Stimulated activated naive B cell treated with anti-CD40 and anti-IgM and Interleukin-4, amounts not matched to agents 10 μg/mL and 1 μg/mL and 100 μg/mL, for 72 hours (primary cell): ENCODE measurements at regions not wholly inside any gene's neighbourhood (a gene's known extent, or its start where the extent isn't known, plus 50 kb on each side); places are given as distances from the start of the nearest gene placed in this dataset.

Experiments
- ATAC-seq, 2 donors: fragments of 150-1000 bp; cut with Tn5 transposase; replicated peaks; 2 replicates each; pipeline ENCODE4 v1.10.0; 2021; ENCODE audit warnings: moderate library complexity in 1 of 2
- DNase-seq: peaks from one replicate; pipeline ENCODE4 v3.0.0; 2021
- H3K27ac Mint-ChIP-seq: one replicate; pipeline ENCODE4 v1.8.0; 2022; ENCODE audit warnings: mild to moderate bottlenecking, mixed read lengths
- H3K27me3 Mint-ChIP-seq, 2 donors: one replicate each; pipeline ENCODE4 v1.8.0; 2022; ENCODE audit warnings: mixed read lengths in 2 of 2
- H3K36me3 Mint-ChIP-seq, 2 donors: one replicate each; pipeline ENCODE4 v1.8.0; 2022; ENCODE audit warnings: mixed read lengths in 2 of 2, mild to moderate bottlenecking in 1 of 2
- H3K4me1 Mint-ChIP-seq, 2 donors: one replicate each; pipeline ENCODE4 v1.8.0; 2022; ENCODE audit warnings: mixed read lengths in 2 of 2, mild to moderate bottlenecking in 1 of 2
- H3K4me3 Mint-ChIP-seq, 2 donors: one replicate each; pipeline ENCODE4 v1.8.0; 2022; ENCODE audit warnings: mild to moderate bottlenecking in 2 of 2, mixed read lengths in 2 of 2, moderate library complexity in 1 of 2
- H3K9me3 Mint-ChIP-seq, 2 donors: one replicate each; pipeline ENCODE4 v1.8.0; 2022; ENCODE audit warnings: mixed read lengths in 2 of 2, mild to moderate bottlenecking in 1 of 2

DNA sequence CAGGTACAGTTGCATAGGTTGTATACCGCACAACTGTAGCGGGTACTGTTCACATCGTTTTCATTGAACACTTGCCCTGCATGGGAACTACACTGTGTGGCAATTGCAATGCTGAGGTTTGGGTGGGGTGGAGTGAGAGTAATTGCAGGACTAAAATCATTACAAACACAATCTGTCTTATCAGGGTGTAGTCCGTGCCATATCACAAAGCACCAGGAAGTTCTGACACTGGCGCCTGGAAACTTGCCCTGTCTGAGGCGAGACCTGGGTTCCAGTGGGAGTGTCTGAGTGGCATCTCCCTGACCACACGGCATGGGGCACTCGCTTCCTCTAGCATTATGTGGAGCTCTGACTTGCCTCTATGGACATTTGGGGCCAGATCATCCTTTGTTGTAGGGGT, 153.4 kb downstream of the RGS9 start:
- H3K4me3 Mint-ChIP-seq, result no peak overlapping the region
- H3K27me3 Mint-ChIP-seq, result peaks cover 17 to 19% of the 10 kb centered on the region in 2 donors
- no peaks in the 10 kb centered on the region for H3K36me3 Mint-ChIP-seq
- DNase-seq, result no peak
- peaks cover 0 to 1% of the 10 kb centered on the region in 2 donors for H3K4me1 Mint-ChIP-seq
- no peak overlapping the region for H3K27ac Mint-ChIP-seq
- no peak for ATAC-seq
- no peaks in the 10 kb centered on the region for H3K9me3 Mint-ChIP-seq

DNA sequence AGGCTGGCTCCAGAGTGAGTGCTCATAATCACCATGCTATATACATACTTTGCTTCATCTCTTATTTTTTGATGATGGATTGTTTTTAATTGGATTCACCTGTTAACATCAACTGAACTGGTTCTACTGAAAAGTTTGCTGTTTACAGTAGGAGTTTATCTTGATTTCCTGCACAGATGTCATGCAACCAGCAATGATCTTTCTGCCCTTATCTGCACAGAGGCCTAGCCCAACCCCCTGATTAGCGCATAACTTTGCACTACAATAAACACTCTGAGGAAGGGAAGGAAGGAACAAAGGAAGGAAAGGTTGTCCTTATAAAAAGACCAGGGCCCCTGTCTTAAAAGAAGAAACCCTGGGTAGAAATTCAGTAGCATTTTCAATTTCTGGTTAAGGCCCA, 152.9 kb downstream of the RGS9 start:
- ATAC-seq, result no peak
- Mint-ChIP-seq H3K36me3 (no peaks in the 10 kb centered on the region), H3K27me3 (peaks cover 12 to 22% of the 10 kb centered on the region in 2 donors), H3K27ac (no peak overlapping the region), H3K4me3 (no peak overlapping the region), H3K4me1 (peaks cover 0 to 1% of the 10 kb centered on the region in 2 donors), H3K9me3 (no peaks in the 10 kb centered on the region)
- no peak for DNase-seq

DNA sequence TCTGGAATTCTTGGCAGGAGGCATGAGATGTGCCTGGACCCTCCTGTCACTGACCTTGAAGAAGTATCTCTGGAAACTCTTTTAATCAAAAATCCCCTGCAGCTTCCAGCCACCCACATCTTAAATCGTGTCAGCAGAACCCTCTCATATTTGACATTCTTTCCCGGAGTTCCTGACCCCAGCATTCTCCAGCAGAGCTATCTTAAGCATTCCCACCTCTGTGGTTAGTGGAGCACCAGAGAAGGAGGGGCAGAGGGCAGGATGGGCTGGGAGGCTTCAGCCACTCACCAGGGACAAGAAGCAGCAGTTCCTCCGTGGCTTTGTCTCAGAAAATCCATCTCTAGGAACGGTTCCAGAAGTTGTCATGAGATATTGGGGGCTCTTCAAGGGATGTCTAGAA, 149.9 kb downstream of the RGS9 start:
- Mint-ChIP-seq H3K4me3 (no peak overlapping the region), H3K36me3 (no peaks in the 10 kb centered on the region)
- no peak for DNase-seq

DNA sequence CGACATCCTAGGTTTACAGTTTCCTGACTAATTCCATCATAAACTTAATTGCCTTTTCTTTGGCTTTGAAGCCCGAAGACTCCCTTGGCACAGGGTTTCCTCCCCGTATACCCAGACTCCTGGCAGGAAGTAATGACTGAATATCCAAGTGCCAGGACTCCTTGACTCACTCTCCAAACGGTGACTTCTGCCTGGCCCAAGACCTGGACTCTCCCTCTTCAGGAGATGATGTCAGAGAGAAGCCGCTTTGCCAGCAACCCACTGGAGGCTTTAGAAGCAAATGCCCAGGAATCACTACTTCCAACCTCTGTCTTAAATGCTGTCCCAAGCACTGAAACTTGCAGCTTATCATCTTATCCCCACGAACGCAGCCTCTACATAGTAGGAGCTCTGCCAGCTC, 146.5 kb downstream of the RGS9 start:
- DNase-seq (no peak), ATAC-seq (no peak)
- Mint-ChIP-seq H3K4me1 (no peaks in the 10 kb centered on the region), H3K27me3 (peaks cover 12 to 16% of the 10 kb centered on the region in 2 donors), H3K36me3 (no peaks in the 10 kb centered on the region), H3K4me3 (no peak overlapping the region), H3K9me3 (peaks cover 0 to 4% of the 10 kb centered on the region in 2 donors), H3K27ac (no peak overlapping the region)

More for the DNA sequence above, 149.9 kb downstream of the RGS9 start:
- Mint-ChIP-seq H3K4me1 (no peaks in the 10 kb centered on the region), H3K9me3 (peaks cover 0 to 2% of the 10 kb centered on the region in 2 donors), H3K27me3 (peaks cover 8 to 12% of the 10 kb centered on the region in 2 donors), H3K27ac (no peak overlapping the region)
- ATAC-seq, result no peak

DNA sequence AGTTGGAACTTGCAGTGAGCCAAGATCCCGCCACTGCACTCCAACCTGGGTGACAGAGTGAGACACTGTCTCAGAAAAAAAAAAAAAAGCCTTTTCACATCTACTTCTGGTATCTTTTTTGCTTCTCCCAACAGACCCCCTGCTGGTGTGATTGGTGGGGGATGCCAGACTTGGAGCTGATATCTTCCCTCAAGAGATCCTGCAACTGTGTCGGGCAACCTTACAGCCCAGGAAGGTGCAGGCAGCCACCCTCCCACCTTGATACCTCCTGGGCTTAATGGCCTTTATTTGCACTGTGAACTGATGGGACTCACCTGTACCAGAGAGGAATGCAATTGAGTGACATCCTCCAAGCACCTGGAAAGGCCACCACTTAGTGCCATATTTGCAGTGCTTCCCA, 142.3 kb downstream of the RGS9 start:
- Mint-ChIP-seq H3K4me3 (no peak overlapping the region), H3K36me3 (no peaks in the 10 kb centered on the region), H3K4me1 (peaks cover 7 to 14% of the 10 kb centered on the region in 2 donors), H3K27me3 (peaks cover 28 to 34% of the 10 kb centered on the region in 2 donors), H3K27ac (no peak overlapping the region), H3K9me3 (peaks cover 0 to 2% of the 10 kb centered on the region in 2 donors)
- no peak for ATAC-seq
- DNase-seq, result no peak

DNA sequence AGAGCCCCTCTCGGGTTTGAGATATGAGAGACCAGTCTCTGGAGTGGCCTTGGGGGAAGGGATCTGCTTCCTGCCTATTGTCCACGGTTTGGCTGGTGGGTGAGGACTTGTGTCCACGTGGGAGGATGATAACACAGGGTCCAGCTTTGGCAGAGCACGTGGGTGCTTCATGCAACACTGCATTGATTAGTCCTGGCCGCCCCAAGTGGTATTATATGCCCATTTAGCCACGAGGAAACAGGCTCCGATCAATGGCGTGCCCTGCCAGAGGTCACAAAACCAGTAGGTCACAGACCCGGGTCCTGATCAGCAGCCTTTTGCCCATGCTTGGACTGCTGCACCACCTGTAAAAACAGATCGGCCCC, 141.6 kb downstream of the RGS9 start:
- ATAC-seq (no peak), DNase-seq (no peak)
- H3K36me3 Mint-ChIP-seq, result no peaks in the 10 kb centered on the region
- H3K4me1 Mint-ChIP-seq, result peaks cover 7 to 14% of the 10 kb centered on the region in 2 donors
- peaks cover 25 to 30% of the 10 kb centered on the region in 2 donors for H3K27me3 Mint-ChIP-seq
- no peak overlapping the region for H3K27ac Mint-ChIP-seq
- H3K4me3 Mint-ChIP-seq, result no peak overlapping the region
- H3K9me3 Mint-ChIP-seq, result peaks cover 0 to 2% of the 10 kb centered on the region in 2 donors

DNA sequence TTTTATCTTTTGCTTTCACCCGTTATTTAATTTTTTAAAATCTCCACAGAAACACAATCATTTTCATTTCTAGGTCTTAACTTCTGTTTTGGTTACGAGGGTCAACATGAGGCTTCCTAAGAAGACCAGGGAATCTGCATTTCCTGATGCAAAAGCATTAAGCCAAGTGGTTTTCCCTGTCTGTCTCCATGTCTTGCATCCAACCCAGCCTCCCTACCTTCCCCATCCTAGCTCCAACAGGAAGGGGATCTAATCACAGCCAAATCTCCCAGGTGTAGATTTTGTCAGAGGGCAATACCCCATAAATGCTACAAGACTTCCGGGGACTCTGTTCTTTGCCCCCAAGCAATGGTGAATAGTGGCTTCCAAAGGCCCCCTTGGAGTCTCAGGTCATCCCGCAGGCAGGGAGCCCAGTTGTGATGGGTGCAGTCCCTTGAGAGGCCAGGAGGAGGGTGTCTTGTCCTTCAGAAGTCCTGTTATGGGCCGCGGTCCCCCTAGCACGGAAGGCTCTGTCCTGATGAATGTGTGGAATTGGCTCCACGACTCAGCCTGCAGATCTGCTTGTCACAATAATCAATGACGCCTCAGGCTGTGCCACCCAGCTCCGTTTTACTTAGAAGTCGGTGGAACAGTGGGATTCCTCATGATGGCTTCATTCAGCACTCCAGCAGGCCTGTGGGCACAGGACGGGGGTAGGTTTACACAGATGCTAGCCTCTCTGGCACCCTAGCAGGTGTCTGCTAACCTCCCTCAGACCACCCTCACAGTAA, 141.1 kb downstream of the RGS9 start:
- peaks cover 24 to 29% of the 10 kb centered on the region in 2 donors for H3K27me3 Mint-ChIP-seq
- no peak for DNase-seq
- no peaks in the 10 kb centered on the region for H3K36me3 Mint-ChIP-seq
- no peak overlapping the region for H3K27ac Mint-ChIP-seq
- peaks cover 0 to 2% of the 10 kb centered on the region in 2 donors for H3K9me3 Mint-ChIP-seq
- no peak overlapping the region for H3K4me3 Mint-ChIP-seq
- H3K4me1 Mint-ChIP-seq, result peaks cover 7 to 14% of the 10 kb centered on the region in 2 donors
- peak; percentile 36 to 58 for ATAC-seq

DNA sequence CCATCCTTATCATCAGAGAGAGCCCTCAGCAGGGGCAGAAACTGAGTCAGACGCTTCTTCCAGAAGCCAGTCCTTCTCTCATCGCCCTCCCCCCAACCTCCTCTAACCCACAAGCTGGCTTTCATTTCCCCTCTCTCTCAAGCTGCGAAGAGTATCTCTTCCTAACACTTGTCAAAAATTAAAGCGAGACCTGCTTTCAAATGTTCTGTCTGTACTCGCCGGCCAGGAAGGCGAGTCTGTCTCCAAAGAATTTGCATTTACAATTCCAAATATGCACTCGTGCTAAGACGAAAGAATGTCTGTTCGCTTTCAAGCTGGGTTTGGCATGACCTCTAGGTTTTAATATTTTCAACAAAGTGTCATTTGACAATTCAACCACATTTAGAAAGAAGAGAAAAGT, 140.4 kb downstream of the RGS9 start:
- Mint-ChIP-seq H3K27me3 (peaks cover 24 to 29% of the 10 kb centered on the region in 2 donors), H3K4me3 (no peak overlapping the region), H3K27ac (no peak overlapping the region), H3K4me1 (peaks cover 7 to 14% of the 10 kb centered on the region in 2 donors), H3K36me3 (no peaks in the 10 kb centered on the region), H3K9me3 (peaks cover 0 to 2% of the 10 kb centered on the region in 2 donors)
- ATAC-seq, result peak; percentile 52 to 53
- no peak for DNase-seq
